ENCODE measurements at regions not wholly inside any gene's neighbourhood (a gene's known extent, or its start where the extent isn't known, plus 50 kb on each side); places are given as distances from the start of the nearest gene placed in this dataset.
A peak's percentile ranks its signal among the peaks of the same experiment; 100 is the strongest.

GRCh38 chr14:49014476-49014875 is 571.7 kb downstream of the RPS29 start:
- H3K4me3 ChIP-seq (ENCODE audit: low read depth, low read length), result no peak overlapping the region
- TF ChIP-seq CTCF (IDR thresholded peaks at IDR 0.05; ENCODE audit: low read depth, low read length, missing control alignments), result no peak
- DNase-seq (ENCODE audit: low read depth), result no peak
- in situ Hi-C loops (cut with HindIII; ENCODE audit: low sequenced_read_pairs), result no loop called here

- DNase-seq (ENCODE audit: low read depth), result no peak
- in situ Hi-C loops (cut with HindIII; ENCODE audit: low sequenced_read_pairs), result no loop called here
- no peak overlapping the region for H3K4me3 ChIP-seq (ENCODE audit: low read depth, low read length)
- no peak for TF ChIP-seq CTCF (IDR thresholded peaks at IDR 0.05; ENCODE audit: low read depth, low read length, missing control alignments)
These were observed 577.8 kb downstream of the RPS29 start for GRCh38 chr14:49008363-49008762.

- no peak for TF ChIP-seq CTCF (IDR thresholded peaks at IDR 0.05; ENCODE audit: low read depth, low read length, missing control alignments)
- DNase-seq (ENCODE audit: low read depth), result no peak
- no peak overlapping the region for H3K4me3 ChIP-seq (ENCODE audit: low read depth, low read length)
- in situ Hi-C loops (cut with HindIII; ENCODE audit: low sequenced_read_pairs), result no loop called here
These were observed 595.0 kb downstream of the RPS29 start for GRCh38 chr14:48991141-48991540.

- DNase-seq (ENCODE audit: low read depth), result no peak
- in situ Hi-C loops (cut with HindIII; ENCODE audit: low sequenced_read_pairs), result no loop called here
- no peak for TF ChIP-seq CTCF (IDR thresholded peaks at IDR 0.05; ENCODE audit: low read depth, low read length, missing control alignments)
- no peak overlapping the region for H3K4me3 ChIP-seq (ENCODE audit: low read depth, low read length)
These were observed 602.8 kb downstream of the RPS29 start for GRCh38 chr14:48983351-48983888.

- H3K4me3 ChIP-seq (ENCODE audit: low read depth, low read length), result no peak overlapping the region
- TF ChIP-seq CTCF (IDR thresholded peaks at IDR 0.05; ENCODE audit: low read depth, low read length, missing control alignments), result no peak
- in situ Hi-C loops (cut with HindIII; ENCODE audit: low sequenced_read_pairs), result no loop called here
- DNase-seq (ENCODE audit: low read depth), result no peak
These were observed 611.2 kb downstream of the RPS29 start for GRCh38 chr14:48974994-48975393.

- DNase-seq (ENCODE audit: low read depth), result peak; percentile 49
- in situ Hi-C loops (cut with HindIII; ENCODE audit: low sequenced_read_pairs), result no loop called here
- no peak for TF ChIP-seq CTCF (IDR thresholded peaks at IDR 0.05; ENCODE audit: low read depth, low read length, missing control alignments)
These were observed 613.0 kb downstream of the RPS29 start for GRCh38 chr14:48973151-48973550.

GRCh38 chr14:48970943-48971342 is 615.2 kb downstream of the RPS29 start:
- DNase-seq (ENCODE audit: low read depth), result no peak
- in situ Hi-C loops (cut with HindIII; ENCODE audit: low sequenced_read_pairs), result no loop called here
- no peak overlapping the region for H3K4me3 ChIP-seq (ENCODE audit: low read depth, low read length)

More at GRCh38 chr14:48973151-48973550, 613.0 kb downstream of the RPS29 start:
- H3K4me3 ChIP-seq (ENCODE audit: low read depth, low read length), result no peak overlapping the region

More at GRCh38 chr14:48970943-48971342, 615.2 kb downstream of the RPS29 start:
- TF ChIP-seq CTCF (IDR thresholded peaks at IDR 0.05; ENCODE audit: low read depth, low read length, missing control alignments), result no peak

All from astrocyte of the cerebellum (primary cell).